Mesenchymal stem cell (in vitro differentiated cells and primary cell): ENCODE measurements at regions not wholly inside any gene's neighbourhood (a gene's known extent, or its start where the extent isn't known, plus 50 kb on each side); places are given as distances from the start of the nearest gene placed in this dataset.

Experiments
- DNase-seq: peaks from one replicate; pipeline ENCODE4 v3.0.0-alpha.2; 2013
- H2AFZ ChIP-seq: one replicate; pipeline ENCODE4 v1.6.1; 2013; ENCODE audit warnings: low read depth, mild to moderate bottlenecking, control low read depth, inconsistent platforms, low read length, moderate library complexity
- H2AK5ac ChIP-seq: 2 replicates; pipeline ENCODE4 v1.6.1; 2013; ENCODE audit warnings: low read length, moderate library complexity, mild to moderate bottlenecking, inconsistent platforms; ENCODE audit not compliant: severe bottlenecking
- H2BK120ac ChIP-seq: one replicate; pipeline ENCODE4 v1.6.1; 2013; ENCODE audit warnings: low read depth, mild to moderate bottlenecking, inconsistent platforms, low read length, moderate library complexity
- H2BK12ac ChIP-seq, 2 experiments: one replicate each; pipeline ENCODE4 v1.6.1; 2013; ENCODE audit warnings: inconsistent platforms in 2 of 2, low read length in 2 of 2, mild to moderate bottlenecking in 2 of 2, moderate library complexity in 2 of 2, control low read depth in 1 of 2
- H2BK15ac ChIP-seq: one replicate; pipeline ENCODE4 v1.6.1; 2013; ENCODE audit warnings: mild to moderate bottlenecking, low read depth, inconsistent platforms; ENCODE audit not compliant: poor library complexity, severe bottlenecking
- H2BK5ac ChIP-seq: 2 replicates; pipeline ENCODE4 v1.6.1; 2013; ENCODE audit warnings: low read depth, mild to moderate bottlenecking, low read length, control low read depth, inconsistent platforms; ENCODE audit not compliant: poor library complexity, severe bottlenecking
- H3K14ac ChIP-seq, 2 experiments: one replicate each; pipeline ENCODE4 v1.6.1; 2013; ENCODE audit warnings: inconsistent platforms in 2 of 2, low read length in 2 of 2, control low read depth in 1 of 2, mild to moderate bottlenecking in 1 of 2, moderate library complexity in 1 of 2
- H3K18ac ChIP-seq, 2 experiments: one replicate each; pipeline ENCODE4 v1.6.1; 2013; ENCODE audit warnings: inconsistent platforms in 2 of 2, low read length in 2 of 2, control low read depth in 1 of 2, low read depth in 1 of 2, mild to moderate bottlenecking in 1 of 2
- H3K23ac ChIP-seq, 2 experiments: one replicate each; pipeline ENCODE4 v1.6.1; 2013; ENCODE audit warnings: inconsistent platforms in 2 of 2, low read length in 2 of 2, mild to moderate bottlenecking in 2 of 2, moderate library complexity in 2 of 2, control low read depth in 1 of 2
- H3K27ac ChIP-seq: 2 replicates; pipeline ENCODE4 v1.5.1; 2013; ENCODE audit warnings: mild to moderate bottlenecking, moderate library complexity, low read length, control low read depth, inconsistent platforms; ENCODE audit not compliant: poor library complexity, severe bottlenecking
- H3K27me3 ChIP-seq, 2 experiments: 2 replicates each; pipeline versions ENCODE4 v1.6.1 to v1.7.0; 2013; ENCODE audit warnings: low read length in 2 of 2, mild to moderate bottlenecking in 2 of 2, moderate library complexity in 2 of 2, control low read depth in 1 of 2, inconsistent platforms in 1 of 2; ENCODE audit not compliant: control insufficient read depth in 1 of 2, insufficient read depth in 1 of 2
- H3K36me3 ChIP-seq, 2 experiments: 2 replicates each; pipeline versions ENCODE4 v1.6.1 to v1.7.0; 2013; ENCODE audit warnings: low read length in 2 of 2, control low read depth in 1 of 2, inconsistent platforms in 1 of 2, low read depth in 1 of 2, mild to moderate bottlenecking in 1 of 2; ENCODE audit not compliant: insufficient read depth in 2 of 2, control insufficient read depth in 1 of 2
- H3K4ac ChIP-seq, 2 experiments: one replicate each; pipeline ENCODE4 v1.6.1; 2013; ENCODE audit warnings: inconsistent platforms in 2 of 2, low read length in 2 of 2, mild to moderate bottlenecking in 2 of 2, moderate library complexity in 2 of 2, control low read depth in 1 of 2, low read depth in 1 of 2
- H3K4me1 ChIP-seq: 2 replicates; pipeline ENCODE4 v1.6.1; 2013; ENCODE audit warnings: low read depth, low read length, control low read depth; ENCODE audit not compliant: control insufficient read depth, insufficient read depth
- H3K4me2 ChIP-seq: 2 replicates; pipeline ENCODE4 v1.6.1; 2013; ENCODE audit warnings: low read length, mild to moderate bottlenecking, inconsistent platforms; ENCODE audit not compliant: poor library complexity, severe bottlenecking
- H3K4me3 ChIP-seq, 2 experiments: 2 replicates each; pipeline versions ENCODE4 v1.5.1 to v1.7.0; 2013; ENCODE audit warnings: low read length in 2 of 2, mild to moderate bottlenecking in 2 of 2, control low read depth in 1 of 2, low read depth in 1 of 2; ENCODE audit not compliant: insufficient read depth in 1 of 2
- H3K79me1 ChIP-seq: replicated peaks from 2 replicates; pipeline ENCODE4 v1.6.1; 2013; ENCODE audit warnings: mild to moderate bottlenecking, control low read depth, low read length, inconsistent platforms; ENCODE audit not compliant: poor library complexity, severe bottlenecking
- H3K9ac ChIP-seq: 2 replicates; pipeline ENCODE4 v1.7.0; 2013; ENCODE audit warnings: mild to moderate bottlenecking, low read length, moderate library complexity
- H3K9me3 ChIP-seq: 2 replicates; pipeline ENCODE4 v1.7.0; 2013; ENCODE audit warnings: mild to moderate bottlenecking, low read length; ENCODE audit not compliant: control insufficient read depth
- H4K8ac ChIP-seq: one replicate; pipeline ENCODE4 v1.6.1; 2013; ENCODE audit warnings: inconsistent platforms, mild to moderate bottlenecking, low read length, moderate library complexity
- H4K91ac ChIP-seq: one replicate; pipeline ENCODE4 v1.6.1; 2013; ENCODE audit warnings: mild to moderate bottlenecking, low read length, inconsistent platforms
- WGBS: methylation state at CpG from one replicate; pipeline ENCODE4 v1.1.7; 2013; ENCODE audit warnings: mixed read lengths; 5-methylcytosine and 5-hydroxymethylcytosine counted together

- 94% methylated on average over 9 of the region's 10 CpGs for WGBS
- H3K36me3 ChIP-seq = no peaks in the 10 kb centered on the region
Observed at GRCh38 chr22:48513446-48513845, 1314.2 kb downstream of the BRD1 start.

GRCh38 chr22:48511781-48512327 lies 1315.8 kb downstream of the BRD1 start:
- H2AFZ ChIP-seq = no peak overlapping the region
- H3K36me3 ChIP-seq = no peaks in the 10 kb centered on the region
- H3K79me1 ChIP-seq = no peaks in the 10 kb centered on the region
- no peaks in the 10 kb centered on the region for H3K27me3 ChIP-seq
- H3K14ac ChIP-seq = no peak overlapping the region
- no peak overlapping the region for H2BK5ac ChIP-seq
- H3K27ac ChIP-seq = no peak overlapping the region
- H4K8ac ChIP-seq = no peak overlapping the region
- H3K4me1 ChIP-seq = no peaks in the 10 kb centered on the region
- no peak overlapping the region for H3K18ac ChIP-seq
- no peak for DNase-seq
- H3K23ac ChIP-seq = no peak overlapping the region
- H3K4me2 ChIP-seq = no peak overlapping the region
- no peak overlapping the region for H2BK120ac ChIP-seq
- peak overlapping the region in 1 of 2 experiments; percentile 27 for H3K4me3 ChIP-seq
- no peaks in the 10 kb centered on the region for H3K9me3 ChIP-seq
- no peak overlapping the region for H2AK5ac ChIP-seq
- H2BK12ac ChIP-seq = no peak overlapping the region
- H3K4ac ChIP-seq = no peak overlapping the region
- H3K9ac ChIP-seq = no peak overlapping the region
- WGBS = 92% methylated on average over 23 of the region's 23 CpGs
- no peak overlapping the region for H2BK15ac ChIP-seq
- no peak overlapping the region for H4K91ac ChIP-seq

More at GRCh38 chr22:48513446-48513845, 1314.2 kb downstream of the BRD1 start:
- no peak overlapping the region for H3K27ac ChIP-seq
- H2AK5ac ChIP-seq = no peak overlapping the region
- H3K23ac ChIP-seq = no peak overlapping the region
- no peak overlapping the region for H3K4ac ChIP-seq
- H3K27me3 ChIP-seq = no peaks in the 10 kb centered on the region
- no peak overlapping the region for H2BK5ac ChIP-seq
- H3K4me2 ChIP-seq = no peak overlapping the region
- H4K8ac ChIP-seq = no peak overlapping the region
- no peaks in the 10 kb centered on the region for H3K79me1 ChIP-seq
- H3K4me3 ChIP-seq = no peak overlapping the region
- no peak for DNase-seq
- no peak overlapping the region for H3K9ac ChIP-seq
- no peak overlapping the region for H2BK12ac ChIP-seq
- H3K14ac ChIP-seq = no peak overlapping the region
- no peak overlapping the region for H4K91ac ChIP-seq
- H2BK120ac ChIP-seq = no peak overlapping the region
- no peaks in the 10 kb centered on the region for H3K4me1 ChIP-seq
- no peak overlapping the region for H2BK15ac ChIP-seq
- no peak overlapping the region for H3K18ac ChIP-seq
- no peaks in the 10 kb centered on the region for H3K9me3 ChIP-seq
- no peak overlapping the region for H2AFZ ChIP-seq

GRCh38 chr22:48511211-48511610 lies 1316.5 kb downstream of the BRD1 start:
- no peaks in the 10 kb centered on the region for H3K36me3 ChIP-seq
- H4K8ac ChIP-seq = no peak overlapping the region
- no peak overlapping the region for H2BK5ac ChIP-seq
- H3K9me3 ChIP-seq = no peaks in the 10 kb centered on the region
- H3K18ac ChIP-seq = no peak overlapping the region
- H3K9ac ChIP-seq = no peak overlapping the region
- no peak overlapping the region for H3K4me2 ChIP-seq
- H3K27ac ChIP-seq = no peak overlapping the region
- H3K4me3 ChIP-seq = no peak overlapping the region
- no peak overlapping the region for H2BK120ac ChIP-seq
- 55% methylated on average over 4 of the region's 7 CpGs for WGBS
- DNase-seq = no peak
- H3K23ac ChIP-seq = no peak overlapping the region
- no peak overlapping the region for H3K14ac ChIP-seq
- no peaks in the 10 kb centered on the region for H3K4me1 ChIP-seq
- no peak overlapping the region for H2BK15ac ChIP-seq
- H2AFZ ChIP-seq = no peak overlapping the region
- no peak overlapping the region for H2AK5ac ChIP-seq
- no peak overlapping the region for H4K91ac ChIP-seq
- no peak overlapping the region for H2BK12ac ChIP-seq
- H3K4ac ChIP-seq = no peak overlapping the region
- H3K27me3 ChIP-seq = no peaks in the 10 kb centered on the region
- no peaks in the 10 kb centered on the region for H3K79me1 ChIP-seq

- H3K18ac ChIP-seq = no peak overlapping the region
- no peak overlapping the region for H3K23ac ChIP-seq
- no peak overlapping the region for H4K8ac ChIP-seq
- H3K14ac ChIP-seq = no peak overlapping the region
- WGBS = no CpG with 5 or more reads among the region's 2 CpGs
- no peak overlapping the region for H2BK12ac ChIP-seq
- no peak overlapping the region for H3K4me2 ChIP-seq
- H2BK120ac ChIP-seq = no peak overlapping the region
- no peak overlapping the region for H2BK5ac ChIP-seq
- no peaks in the 10 kb centered on the region for H3K36me3 ChIP-seq
- no peak overlapping the region for H4K91ac ChIP-seq
- H3K79me1 ChIP-seq = no peaks in the 10 kb centered on the region
- DNase-seq = no peak
- H3K27ac ChIP-seq = no peak overlapping the region
- no peak overlapping the region for H2AFZ ChIP-seq
- H3K4me3 ChIP-seq = no peak overlapping the region
- H2AK5ac ChIP-seq = no peak overlapping the region
- no peaks in the 10 kb centered on the region for H3K4me1 ChIP-seq
- H3K9me3 ChIP-seq = no peaks in the 10 kb centered on the region
- H3K27me3 ChIP-seq = no peaks in the 10 kb centered on the region
- H3K9ac ChIP-seq = no peak overlapping the region
- H3K4ac ChIP-seq = no peak overlapping the region
- no peak overlapping the region for H2BK15ac ChIP-seq
Observed at GRCh38 chr22:48510599-48510998, 1317.1 kb downstream of the BRD1 start.
